DMS79 (cell line): ENCODE measurements at regions not wholly inside any gene's neighbourhood (a gene's known extent, or its start where the extent isn't known, plus 50 kb on each side); places are given as distances from the start of the nearest gene placed in this dataset.

ENCODE experiments used
- DNase-seq: peaks from one replicate; lab custom pipeline; 2025; lab: John Stamatoyannopoulos, UW

DNA sequence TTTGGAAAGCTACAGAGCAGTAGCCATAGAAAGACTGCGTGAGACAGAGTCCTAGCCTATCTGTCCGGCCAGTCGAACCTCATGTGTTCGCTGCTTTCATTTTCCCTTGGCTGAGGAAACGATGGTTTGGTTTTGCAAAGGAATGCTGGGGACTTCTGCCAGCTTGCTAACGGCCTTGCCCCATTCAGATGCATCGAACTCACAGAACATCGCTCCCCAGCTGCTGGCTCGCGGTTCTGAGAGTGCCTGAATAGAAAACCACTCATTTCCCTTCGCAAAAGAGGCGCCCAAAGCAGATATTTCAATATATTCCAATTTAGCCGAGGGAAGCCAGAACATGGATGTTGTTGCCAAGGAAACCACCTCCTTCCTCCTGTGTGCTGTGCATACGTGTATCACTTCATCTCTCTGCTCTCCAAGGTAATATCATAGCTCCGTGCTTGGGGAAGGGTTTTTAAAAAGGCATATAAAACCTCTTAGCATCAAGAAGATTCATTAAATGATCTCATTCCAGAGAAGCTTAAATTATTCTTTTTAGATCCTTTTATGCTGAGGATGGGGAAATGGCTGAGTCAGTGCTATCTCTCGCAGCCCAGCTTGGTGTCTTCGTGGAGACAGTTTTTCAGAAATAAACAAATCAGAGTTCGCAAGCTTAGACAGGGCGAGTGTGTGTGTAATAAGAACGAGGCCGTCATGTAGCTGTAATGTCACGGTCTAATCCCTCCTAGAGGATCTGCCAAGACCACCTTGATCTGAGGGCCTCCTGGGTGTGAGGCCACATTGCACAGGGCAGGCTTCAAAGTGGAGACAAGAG, 215.2 kb downstream of the RPS24 start:
- no peak for DNase-seq

DNA sequence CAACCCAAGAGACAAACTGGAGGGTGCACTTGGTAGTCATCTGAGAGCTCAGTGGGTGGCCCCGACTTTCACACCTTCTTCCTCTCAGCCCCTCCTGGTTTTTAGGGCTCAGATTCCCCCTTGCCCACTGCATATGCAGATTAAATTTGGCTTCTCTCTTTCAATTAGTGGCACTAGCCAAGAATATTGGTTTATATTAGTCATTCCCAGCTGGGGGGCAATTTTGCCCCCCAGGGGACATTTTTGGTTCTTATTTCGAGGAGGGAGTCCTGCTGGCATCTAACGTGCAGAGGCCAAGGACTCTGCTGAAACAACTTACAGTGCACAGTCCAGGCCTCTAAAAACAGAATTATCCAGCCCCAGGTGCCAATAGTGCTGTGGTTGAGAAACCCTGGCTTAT, 216.0 kb downstream of the RPS24 start:
- DNase-seq, result no peak

DNA sequence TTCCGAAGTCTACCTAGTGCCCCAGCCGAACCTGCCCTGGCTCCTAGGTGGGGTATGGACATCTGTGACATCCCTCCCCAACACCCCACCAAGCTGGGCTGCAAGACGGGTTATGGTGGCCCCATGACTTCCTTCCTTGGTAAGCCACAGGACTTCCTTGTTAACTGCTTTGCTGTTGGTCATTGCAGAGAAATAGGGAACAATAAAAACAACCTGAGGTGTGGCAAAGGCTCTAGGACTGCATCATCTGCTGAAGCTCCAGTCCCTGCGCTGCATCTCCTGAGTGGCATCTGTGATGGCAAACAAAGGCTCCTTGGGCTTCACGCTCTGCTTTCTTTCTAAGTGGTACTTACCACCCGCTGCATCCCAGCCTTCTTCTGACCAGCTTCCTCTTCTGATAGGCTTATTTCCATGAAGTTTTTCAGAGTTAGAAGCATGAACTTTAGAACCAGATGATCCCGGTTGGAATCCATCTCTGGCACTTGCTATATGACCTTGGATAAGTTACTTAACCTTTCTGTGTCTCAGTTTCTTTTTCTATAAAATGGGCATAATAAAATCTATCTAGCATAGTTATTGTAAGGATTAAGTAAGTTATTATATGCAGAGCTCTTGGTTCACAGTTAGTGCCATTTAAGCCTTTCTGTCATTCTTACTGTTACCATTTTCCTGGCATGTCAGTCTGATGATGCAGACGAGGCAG, 216.8 kb downstream of the RPS24 start:
- peak; percentile 69 for DNase-seq

DNA sequence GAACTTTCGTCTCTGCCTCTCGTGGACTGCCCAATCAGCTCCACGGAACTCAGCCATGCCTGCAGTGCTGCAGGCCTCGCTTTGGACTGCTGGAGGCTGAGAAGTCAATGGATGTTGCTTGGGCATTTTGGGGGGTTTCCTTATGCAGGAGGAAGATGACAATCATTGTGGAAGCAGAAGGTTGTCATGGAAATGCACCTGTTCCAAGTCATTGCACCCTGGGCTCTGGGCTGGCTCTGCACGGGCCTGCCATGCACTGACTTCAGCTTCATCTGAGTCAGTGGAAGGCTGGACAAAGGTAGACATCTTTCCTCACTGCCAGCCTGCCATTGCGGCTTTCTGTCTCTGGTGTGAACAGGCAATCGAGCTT, 217.3 kb downstream of the RPS24 start:
- no peak for DNase-seq

DNA sequence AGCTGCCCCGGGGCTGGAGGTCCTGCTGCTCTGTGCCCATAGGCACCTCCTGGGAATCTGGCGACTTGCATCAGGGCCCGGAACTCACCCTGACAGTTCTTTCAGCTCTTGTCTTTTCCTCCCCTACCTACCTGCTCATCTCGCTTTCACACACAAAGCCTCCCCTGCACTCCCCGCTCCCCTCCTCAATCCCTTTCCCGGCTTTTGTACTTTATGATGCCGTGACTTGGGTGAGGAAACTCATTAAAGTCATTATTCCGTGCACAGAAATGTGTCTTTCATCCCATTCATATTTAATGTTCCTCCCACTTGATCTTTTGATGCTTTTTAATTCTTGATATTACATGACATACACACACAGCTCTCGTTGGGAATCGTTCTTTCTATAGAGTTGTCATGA, 218.6 kb downstream of the RPS24 start:
- no peak for DNase-seq

DNA sequence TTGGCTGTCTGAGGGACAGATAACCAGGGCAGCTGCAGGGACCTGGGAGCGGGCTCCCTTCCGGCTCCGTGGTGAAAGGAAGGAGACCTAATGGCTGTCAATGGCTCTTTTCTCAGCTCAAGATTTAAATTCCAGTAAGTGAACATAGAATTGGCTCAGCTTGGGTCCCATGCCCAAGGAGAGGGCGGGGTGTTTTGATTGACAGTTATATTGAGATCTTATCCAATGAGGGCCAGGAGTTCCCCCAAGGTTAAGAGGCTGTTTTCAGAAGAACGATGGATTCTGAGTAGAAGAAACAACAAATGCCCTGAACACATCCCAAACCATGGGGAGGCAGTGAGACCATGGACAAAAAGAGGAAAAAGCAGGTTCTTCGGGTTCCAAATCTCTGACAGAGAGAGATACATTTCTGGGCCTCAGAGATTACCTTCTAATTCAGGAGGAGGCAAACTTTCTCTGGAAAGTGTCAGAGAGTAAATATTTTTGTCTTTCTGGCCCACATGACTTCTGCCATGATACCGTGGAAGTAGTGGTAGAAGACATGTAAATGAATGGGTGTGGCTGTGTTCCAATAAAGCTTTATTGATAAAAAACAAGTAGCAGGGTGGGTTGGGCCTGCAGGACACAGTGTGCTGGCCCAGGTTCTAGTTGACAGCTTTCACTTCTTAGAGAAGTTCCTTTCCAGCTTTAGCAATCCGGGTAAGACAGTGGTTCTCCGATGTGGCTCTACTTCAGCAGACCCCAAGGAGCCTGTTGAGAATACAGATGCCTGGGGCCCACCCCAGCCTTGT, 219.6 kb downstream of the RPS24 start:
- no peak for DNase-seq

DNA sequence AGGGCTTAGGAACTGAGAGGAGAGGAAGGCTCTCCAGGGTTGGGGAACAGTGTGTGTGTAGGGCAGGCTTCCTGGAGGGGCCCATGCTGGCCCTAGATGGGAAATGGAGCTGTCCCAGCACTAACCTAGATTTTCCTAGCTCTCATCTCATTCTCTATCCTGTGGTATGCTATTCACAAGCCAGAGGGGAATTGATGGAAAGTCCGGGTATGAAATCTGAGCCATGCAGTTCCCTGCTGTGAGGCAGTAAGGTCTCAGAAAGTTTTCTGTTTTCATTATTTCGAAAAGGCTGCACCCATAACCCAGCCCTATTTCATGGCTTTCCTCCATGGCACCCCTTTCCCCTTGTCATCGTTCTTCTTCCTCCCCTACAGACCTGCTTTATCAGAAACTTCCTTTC, 220.3 kb downstream of the RPS24 start:
- DNase-seq, result no peak

DNA sequence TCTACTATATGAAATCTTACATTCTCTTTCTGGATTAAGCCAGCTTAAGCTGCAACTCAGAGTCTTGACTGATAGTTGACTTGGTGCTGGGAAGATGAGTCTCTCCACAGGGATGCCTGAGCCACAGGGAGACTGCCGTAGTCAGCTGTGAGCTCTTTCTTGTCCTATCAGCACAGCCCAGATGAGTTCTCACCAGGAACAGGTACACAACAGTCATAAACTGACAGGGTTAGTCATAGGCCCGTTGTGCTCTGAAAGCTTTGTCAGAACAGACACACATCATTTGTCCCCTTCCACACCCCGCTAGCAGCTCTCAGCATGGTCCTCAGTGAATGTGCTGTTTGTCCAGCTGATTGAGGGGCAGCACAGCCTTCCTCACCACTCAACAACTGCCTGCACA, 221.6 kb downstream of the RPS24 start:
- DNase-seq, result no peak

DNA sequence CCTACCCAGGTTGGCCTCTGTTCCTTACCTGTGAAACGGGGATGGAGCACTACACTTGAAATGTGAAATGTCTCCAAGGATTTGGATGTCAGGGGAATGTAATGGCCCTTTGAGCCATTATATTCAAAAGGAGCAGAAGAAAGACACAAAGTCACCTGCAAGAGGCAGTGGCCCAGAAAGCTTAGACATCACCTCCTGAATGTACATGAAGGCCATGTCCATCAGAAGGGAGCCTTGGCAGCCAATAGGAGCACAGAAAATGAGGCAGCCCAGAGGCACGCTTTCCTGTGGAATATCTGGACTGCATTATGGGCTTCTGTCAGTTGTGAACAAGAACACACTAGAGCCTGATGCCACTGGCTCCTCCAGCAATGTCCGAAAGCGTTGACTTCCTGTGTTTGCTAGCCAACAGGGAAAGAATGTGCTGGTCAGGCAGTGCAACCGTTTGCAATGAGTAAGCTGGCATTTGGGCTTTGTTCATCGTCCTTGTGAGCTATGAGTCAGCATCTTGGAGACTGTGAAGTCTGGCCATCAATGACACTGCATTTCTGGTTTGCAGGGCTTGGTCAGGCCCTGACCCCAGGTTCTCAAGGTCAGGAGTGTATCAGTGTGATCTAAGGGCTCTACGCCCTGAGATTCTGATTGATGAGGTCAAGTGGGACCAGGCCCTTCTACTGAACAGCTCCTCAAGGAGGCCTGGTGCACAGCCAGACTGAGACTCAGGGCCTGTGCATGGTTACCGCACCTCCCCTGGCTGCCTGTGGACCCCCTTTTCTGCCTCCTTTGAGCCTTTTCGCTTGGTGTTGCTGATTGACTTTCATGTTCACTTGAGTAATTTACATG, 222.4 kb downstream of the RPS24 start:
- DNase-seq, result no peak

DNA sequence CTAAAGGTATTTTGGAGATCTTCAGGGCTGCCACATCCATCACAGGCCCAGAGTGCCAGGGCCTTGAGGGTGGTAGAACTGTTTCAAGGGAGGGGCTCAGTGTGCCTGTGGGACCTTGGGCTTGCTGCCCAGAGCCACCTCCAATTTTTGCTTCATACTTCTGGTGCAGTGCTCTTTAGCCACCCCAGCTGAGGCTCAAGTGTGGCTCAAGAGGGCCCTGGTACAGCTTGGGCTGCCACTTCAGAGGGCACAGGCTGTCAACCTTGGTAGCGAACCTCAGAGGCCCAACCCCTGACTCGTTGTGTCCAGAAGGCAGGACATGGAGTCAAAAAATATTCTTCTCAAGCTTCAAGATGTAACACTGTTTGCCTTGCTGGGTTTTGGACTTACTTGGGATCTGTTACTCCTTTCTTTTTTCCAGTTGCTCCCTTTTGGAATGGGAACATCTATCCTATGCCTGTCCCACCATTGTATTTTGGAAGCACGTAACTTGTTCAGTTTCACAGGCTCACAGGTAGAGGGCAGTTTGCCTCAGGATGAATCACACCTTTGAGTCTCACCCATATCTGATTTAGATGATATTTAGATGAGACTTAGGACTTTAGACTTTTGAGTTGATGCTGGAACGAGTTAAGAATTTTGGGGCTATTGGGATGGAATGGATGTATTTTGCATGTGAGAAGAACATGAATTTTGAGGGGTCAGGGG, 224.8 kb downstream of the RPS24 start:
- no peak for DNase-seq

DNA sequence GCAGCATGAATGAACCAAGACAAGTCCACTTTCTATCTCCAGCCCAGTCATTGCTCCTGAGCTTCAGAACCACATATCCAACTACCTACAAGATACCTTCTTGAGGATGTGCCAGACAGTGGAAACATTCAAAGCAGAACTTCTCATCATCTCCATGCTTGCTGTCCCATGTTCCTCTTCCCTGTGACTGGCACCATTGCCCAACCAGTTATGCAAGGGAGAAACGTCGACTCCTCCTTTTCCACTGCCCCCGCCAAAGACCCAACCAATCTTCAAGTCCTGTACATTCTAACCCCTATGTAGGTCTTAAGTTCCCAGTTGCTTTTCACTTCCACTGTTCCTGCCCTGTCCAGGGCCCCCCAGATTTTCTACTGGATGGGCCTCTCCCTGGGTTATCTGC, 225.7 kb downstream of the RPS24 start:
- no peak for DNase-seq

DNA sequence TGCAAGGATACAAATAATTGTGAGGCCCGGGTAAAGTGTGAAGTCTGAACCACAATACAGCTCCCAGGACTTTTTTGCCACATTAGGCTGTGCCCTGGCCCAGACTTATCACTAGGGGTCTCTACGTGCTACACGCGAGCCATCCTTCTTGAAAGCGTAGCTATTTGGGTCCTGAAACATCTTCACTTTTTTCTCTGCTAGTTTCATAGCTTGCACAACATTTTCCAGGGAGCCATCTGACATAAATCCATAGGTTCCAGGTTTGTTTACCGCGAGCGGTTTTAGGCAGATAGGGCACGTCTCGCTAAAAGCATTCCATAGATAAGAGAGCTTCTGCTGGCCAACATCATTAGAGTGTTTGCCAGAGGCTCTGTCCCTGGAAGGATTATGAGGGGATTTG, 226.5 kb downstream of the RPS24 start:
- no peak for DNase-seq

DNA sequence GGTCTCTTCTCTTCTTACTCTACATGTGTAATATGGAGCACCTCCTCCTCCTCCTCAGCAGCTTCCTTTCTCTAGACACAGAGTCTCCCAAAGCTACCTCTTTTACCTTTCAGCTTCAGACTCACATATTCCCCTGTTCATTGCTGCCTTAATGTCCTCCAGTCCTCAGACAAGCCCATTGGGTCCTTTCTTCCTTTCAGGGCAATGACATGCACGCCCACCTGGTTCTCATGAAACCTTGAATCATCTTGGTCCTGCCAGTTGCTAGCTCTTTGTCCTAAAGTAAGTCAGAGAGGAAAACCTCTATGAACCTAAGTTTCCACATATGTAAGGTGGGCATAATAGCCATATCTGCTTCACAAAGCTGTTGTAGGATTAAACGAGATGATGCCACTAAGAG, 227.0 kb downstream of the RPS24 start:
- DNase-seq, result no peak

DNA sequence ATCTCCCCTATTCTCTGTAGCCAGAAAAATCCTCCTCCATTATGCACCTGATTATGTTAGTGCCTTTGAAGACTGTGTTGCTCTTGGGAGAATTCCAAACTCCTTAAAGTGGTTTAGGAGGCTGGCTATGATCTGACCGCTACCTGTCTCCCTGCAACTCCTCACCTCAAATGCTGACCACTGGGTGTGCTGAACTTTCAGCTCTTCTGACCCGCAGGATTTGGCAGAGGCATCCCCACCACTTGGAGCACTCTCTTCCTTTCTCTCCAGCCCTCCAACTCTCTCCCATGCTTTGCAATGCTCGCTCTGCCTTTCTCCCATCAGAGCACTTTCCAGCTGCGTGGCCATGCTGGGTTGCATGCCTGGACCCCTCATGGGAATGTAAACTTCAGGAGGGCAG, 227.6 kb downstream of the RPS24 start:
- no peak for DNase-seq

DNA sequence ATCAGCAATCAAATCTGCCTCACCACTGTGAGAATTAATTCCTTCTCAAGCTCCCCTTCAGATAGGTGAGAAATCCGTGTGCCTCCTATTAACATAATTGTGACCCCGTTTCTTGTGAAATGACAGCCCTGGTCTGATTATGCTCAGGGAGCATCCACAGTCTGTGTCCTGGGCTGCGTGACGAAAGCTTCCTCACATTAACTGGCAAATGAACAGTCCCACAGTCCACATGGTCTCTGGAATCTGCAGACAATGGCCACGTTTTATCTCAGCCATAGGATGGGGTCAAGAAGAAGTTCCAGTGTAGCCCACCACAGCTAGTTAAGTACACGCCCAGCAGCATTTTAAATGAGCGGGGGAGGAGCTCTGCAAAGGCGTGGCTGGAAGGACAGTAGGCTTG, 229.2 kb downstream of the RPS24 start:
- no peak for DNase-seq

DNA sequence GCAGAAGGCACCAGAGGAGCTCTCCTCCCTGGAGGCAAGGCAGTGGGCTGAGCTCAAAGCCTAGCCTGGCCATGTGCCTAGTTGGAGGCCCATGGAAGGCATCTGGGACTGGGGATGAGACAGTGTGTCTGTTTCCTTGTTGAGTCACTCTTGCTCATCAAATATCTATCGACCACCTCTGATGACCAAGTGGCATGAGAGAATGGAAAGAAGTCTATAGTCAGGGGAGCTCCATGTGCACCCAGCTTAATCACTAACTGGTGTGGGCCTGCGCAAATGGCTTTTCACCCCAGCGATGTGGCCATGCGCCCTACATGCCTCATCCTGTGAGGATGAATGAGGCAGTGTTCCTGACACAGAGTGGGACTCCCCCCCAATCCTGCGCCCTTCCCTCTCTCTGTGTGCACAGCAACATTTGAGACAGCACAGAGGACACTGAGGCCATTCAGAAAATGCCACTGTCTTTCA, 229.9 kb downstream of the RPS24 start:
- DNase-seq, result no peak

DNA sequence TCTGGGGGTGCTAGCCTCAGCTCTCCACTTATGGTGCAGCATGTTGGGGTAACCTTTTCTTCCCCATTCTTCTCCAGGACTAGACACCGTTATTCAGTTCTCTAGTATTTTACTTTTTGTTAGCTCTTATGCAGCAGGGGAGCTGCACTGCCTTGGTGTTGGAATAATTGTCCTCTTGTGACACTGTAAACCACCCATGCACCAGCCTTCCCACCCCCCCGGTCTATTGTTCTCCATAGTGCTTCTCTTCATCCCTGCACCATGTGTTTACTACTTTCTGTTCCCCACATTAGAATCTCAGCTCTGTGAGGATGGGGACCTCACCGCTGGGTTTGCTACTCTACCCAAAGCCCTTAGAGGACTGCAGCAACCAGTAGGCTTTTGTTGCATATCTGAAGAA, 230.7 kb downstream of the RPS24 start:
- DNase-seq, result no peak

DNA sequence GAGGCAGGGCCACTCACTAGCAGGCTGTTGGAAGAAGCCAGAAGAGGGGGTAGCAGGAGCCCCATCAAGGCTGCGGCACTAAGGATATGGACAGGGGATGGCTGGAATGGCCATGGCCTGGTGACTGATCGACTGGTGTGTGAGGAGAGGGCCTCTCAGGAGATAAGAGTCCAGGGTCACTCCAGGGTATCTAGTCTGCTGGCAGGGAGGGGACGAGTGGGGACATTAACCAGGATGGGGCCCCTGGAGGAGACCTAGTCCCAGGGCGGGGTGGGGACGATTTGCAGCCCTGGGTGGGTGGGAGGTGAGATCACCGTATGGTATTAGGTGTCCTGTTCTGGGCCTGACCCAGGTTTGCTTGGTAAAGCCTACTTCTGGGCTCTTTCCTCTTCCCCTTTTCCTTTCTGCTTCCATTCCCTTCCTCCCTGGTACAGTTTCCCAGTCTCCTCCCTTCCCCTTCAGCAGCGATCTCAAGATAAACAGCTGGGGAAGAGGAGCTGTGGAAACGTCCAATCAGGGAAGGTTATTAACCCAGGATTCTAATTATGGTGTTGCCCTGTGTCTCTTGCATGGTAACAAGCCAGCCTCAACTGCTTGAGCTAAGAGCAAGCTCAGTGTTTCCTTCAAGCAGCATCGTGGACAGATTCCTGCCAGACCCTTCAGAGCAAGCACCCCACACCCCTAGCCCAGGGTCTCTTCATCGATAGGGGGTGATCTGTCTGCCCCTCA, 233.2 kb downstream of the RPS24 start:
- no peak for DNase-seq

DNA sequence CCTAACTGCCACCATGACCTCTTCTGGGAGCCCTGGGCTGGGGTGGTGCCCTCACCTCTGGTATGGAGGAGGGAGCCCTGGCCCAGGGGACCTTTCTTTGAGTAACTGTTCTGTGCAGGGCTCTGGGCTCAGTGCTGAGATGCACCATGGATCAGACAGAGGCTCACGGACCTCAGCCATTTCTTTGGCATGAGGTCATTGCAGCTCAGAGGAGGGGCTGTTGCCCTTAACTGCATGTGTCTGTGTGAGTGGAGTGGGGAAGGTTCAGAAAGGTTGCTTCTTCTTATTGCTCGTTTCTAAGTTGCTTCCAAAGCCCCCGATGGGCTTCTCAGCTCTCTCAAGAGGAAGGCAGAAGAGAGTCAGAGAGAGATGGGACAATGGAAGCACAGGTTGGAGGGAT, 233.9 kb downstream of the RPS24 start:
- DNase-seq, result no peak

DNA sequence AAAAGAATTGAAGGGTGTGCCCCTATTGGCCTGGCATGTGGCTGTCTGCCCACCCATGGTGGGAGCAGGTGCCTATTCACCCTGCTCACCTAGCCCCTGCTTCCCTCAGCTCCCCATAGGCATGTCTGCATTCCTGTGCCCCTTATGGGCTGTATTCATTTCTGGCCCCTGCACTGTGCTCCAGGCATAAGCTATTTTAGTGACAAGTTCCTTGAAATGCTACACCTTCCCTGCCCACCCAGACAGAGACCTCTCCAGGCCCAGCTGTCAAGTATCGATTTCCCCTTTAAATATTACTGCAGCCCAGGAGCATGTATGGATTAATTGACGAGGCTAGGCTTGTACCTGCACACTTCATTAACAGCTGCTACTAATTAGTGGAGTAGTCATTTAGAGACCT, 235.4 kb downstream of the RPS24 start:
- no peak for DNase-seq

DNA sequence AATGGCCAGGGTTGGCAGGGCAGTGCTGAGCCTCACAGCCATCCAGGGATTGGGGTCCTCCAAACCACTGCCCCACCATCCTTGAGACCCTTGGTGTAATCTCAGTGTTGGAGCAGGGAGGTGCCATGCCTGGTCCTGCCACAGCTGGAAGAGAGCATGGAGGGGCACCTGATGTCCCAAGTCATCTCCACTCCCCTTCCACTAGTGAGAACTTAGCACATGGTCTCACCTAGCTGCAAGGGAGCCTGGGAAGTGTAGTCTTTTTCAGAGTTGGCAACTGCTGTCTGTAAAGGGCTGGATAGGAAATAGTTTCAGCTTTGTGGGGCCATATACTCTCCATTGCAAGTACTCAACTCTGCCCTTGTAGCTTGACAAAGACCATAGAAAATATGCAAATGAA, 238.7 kb downstream of the RPS24 start:
- no peak for DNase-seq
